GM23338 (cell line): ENCODE measurements at regions not wholly inside any gene's neighbourhood (a gene's known extent, or its start where the extent isn't known, plus 50 kb on each side); places are given as distances from the start of the nearest gene placed in this dataset.
A peak's percentile ranks its signal among the peaks of the same experiment; 100 is the strongest.
"Not testable (repeated sequence)": the region's sequence is repeated elsewhere in the genome, so short reads cannot be mapped to it uniquely, and the experiment has no call there.

ENCODE experiments used
- ATAC-seq: fragments of 200-7000 bp; cut with Tn5 transposase; 3 replicates; pipeline ENCODE4 v1.9.1; 2020
- DNase-seq: peaks from one replicate; pipeline ENCODE4 v3.0.0-alpha.2; 2015; ENCODE audit warnings: low spot score
- H2AFZ ChIP-seq: fragments of 200-600 bp; sonication (generic); 2 replicates; pipeline ENCODE4 v1.8.0; 2016; ENCODE audit warnings: antibody characterized with exemption, mild to moderate bottlenecking, moderate library complexity
- H3F3A ChIP-seq: fragments of 200-600 bp; sonication (generic); replicated peaks from 2 replicates; pipeline ENCODE4 v1.8.0; 2017; ENCODE audit warnings: antibody characterized with exemption, mixed run types, low read depth
- H3K27ac ChIP-seq: fragments of 200-600 bp; sonication (generic); 2 replicates; pipeline ENCODE4 v1.6.1; 2016; ENCODE audit warnings: low read depth
- H3K27me3 ChIP-seq: fragments of 200-600 bp; sonication (generic); 2 replicates; pipeline ENCODE4 v1.8.0; 2016; ENCODE audit warnings: mild to moderate bottlenecking, mixed run types, moderate library complexity; ENCODE audit not compliant: insufficient read depth
- H3K36me3 ChIP-seq: fragments of 200-600 bp; sonication (generic); 2 replicates; pipeline ENCODE4 v1.8.0; 2016; ENCODE audit warnings: mild to moderate bottlenecking; ENCODE audit not compliant: insufficient read depth
- H3K4me1 ChIP-seq: fragments of 200-600 bp; sonication (generic); 2 replicates; pipeline ENCODE4 v1.8.0; 2016; ENCODE audit warnings: mild to moderate bottlenecking, moderate library complexity; ENCODE audit not compliant: insufficient read depth
- H3K4me2 ChIP-seq: fragments of 200-600 bp; sonication (generic); 2 replicates; pipeline ENCODE4 v1.7.1; 2017; ENCODE audit warnings: mixed run types
- H3K4me3 ChIP-seq: fragments of 200-600 bp; sonication (generic); 2 replicates; pipeline ENCODE4 v1.6.1; 2016; ENCODE audit warnings: mixed run types
- H3K79me2 ChIP-seq: fragments of 200-600 bp; sonication (generic); replicated peaks from 2 replicates; pipeline ENCODE4 v1.8.0; 2017; ENCODE audit warnings: mild to moderate bottlenecking; ENCODE audit not compliant: insufficient read depth
- H3K9me2 ChIP-seq: fragments of 200-600 bp; sonication (generic); 2 replicates; pipeline ENCODE4 v1.8.0; 2017; ENCODE audit not compliant: insufficient read depth
- H4K20me1 ChIP-seq: fragments of 200-600 bp; sonication (generic); replicated peaks from 2 replicates; pipeline ENCODE4 v1.8.0; 2017; ENCODE audit warnings: mild to moderate bottlenecking; ENCODE audit not compliant: insufficient read depth
- H3K27ac Mint-ChIP-seq: 2 replicates; pipeline ENCODE4 v1.8.0; 2020; ENCODE audit warnings: inconsistent platforms, mild to moderate bottlenecking, moderate library complexity, mixed read lengths
- H3K27me3 Mint-ChIP-seq: 3 replicates; pipeline ENCODE4 v1.8.0; 2022; ENCODE audit warnings: low read depth, mild to moderate bottlenecking, moderate library complexity, mixed read lengths, inconsistent platforms; ENCODE audit not compliant: insufficient read depth, poor library complexity
- H3K36me3 Mint-ChIP-seq: 3 replicates; pipeline ENCODE4 v1.8.0; 2021; ENCODE audit warnings: low read depth, mild to moderate bottlenecking, inconsistent platforms, moderate library complexity, mixed read lengths
- H3K4me1 Mint-ChIP-seq: 3 replicates; pipeline ENCODE4 v1.8.0; 2020; ENCODE audit warnings: mild to moderate bottlenecking, inconsistent platforms, mixed read lengths
- H3K4me3 Mint-ChIP-seq: 3 replicates; pipeline ENCODE4 v1.8.0; 2021; ENCODE audit warnings: moderate library complexity, mild to moderate bottlenecking, inconsistent platforms, mixed read lengths
- H3K9me3 Mint-ChIP-seq: 3 replicates; pipeline ENCODE4 v1.8.0; 2020; ENCODE audit warnings: moderate library complexity, mild to moderate bottlenecking, inconsistent platforms, mixed read lengths
- CREB1 ChIP-seq: fragments of 250-450 bp; sonication (Bioruptor Pico); IDR thresholded peaks from 2 replicates; pipeline ENCODE4 v1.5.0; 2020; ENCODE audit warnings: low read depth, mild to moderate bottlenecking, moderate library complexity
- EZH2 ChIP-seq: fragments of 200-600 bp; sonication (generic); IDR thresholded peaks from one replicate; pipeline ENCODE4 v1.8.0; 2017; ENCODE audit warnings: antibody characterized with exemption, mild to moderate bottlenecking, low read depth; ENCODE audit not compliant: unreplicated experiment
- EZH2phosphoT487 ChIP-seq: fragments of 200-600 bp; sonication (generic); IDR thresholded peaks from one replicate; pipeline ENCODE4 v1.8.1; 2018; ENCODE audit warnings: antibody characterized with exemption; ENCODE audit not compliant: unreplicated experiment
- NANOG ChIP-seq: IDR thresholded peaks from 2 replicates; pipeline ENCODE4 v1.6.1; 2016; ENCODE audit warnings: antibody characterized with exemption, borderline replicate concordance
- POLR2AphosphoS5 ChIP-seq: IDR thresholded peaks from 2 replicates; pipeline ENCODE4 v1.6.1; 2016; ENCODE audit warnings: antibody characterized with exemption, low read depth
- TF ChIP-seq, protein P1 (sequence below): IDR thresholded peaks from one replicate; pipeline ENCODE4 v1.6.1; 2018; ENCODE audit warnings: antibody characterized with exemption; ENCODE audit not compliant: unreplicated experiment

DNA sequence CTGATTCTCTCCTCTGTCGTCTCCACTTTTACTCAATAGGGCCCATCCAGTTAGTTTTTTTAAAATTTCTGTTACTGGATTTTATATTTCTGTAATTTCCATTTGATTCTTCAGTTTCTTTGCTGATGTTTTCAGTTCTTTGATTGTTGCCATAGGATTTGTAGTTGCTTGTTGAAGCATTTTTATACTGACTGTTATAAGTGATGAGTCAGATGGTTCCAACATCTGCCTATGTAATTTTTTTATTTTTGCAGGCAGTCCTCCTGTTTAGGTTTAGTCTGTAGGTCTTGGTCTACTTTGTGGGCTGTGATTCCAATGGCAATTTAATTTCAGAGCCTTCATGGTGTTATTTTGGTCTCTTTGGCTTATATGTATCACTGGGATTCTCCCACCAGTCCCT, 56.4 kb downstream of the VPREB1 start:
- H3K4me1 Mint-ChIP-seq = peaks cover 15% of the 10 kb centered on the region; the same call in 2 of the 3 replicates
- Histone ChIP-seq H4K20me1 (peaks cover 10% of the 10 kb centered on the region), H3K27me3 (peaks cover 57% of the 10 kb centered on the region), H3K79me2 (peaks cover 49% of the 10 kb centered on the region)
- not testable (repeated sequence) for H3F3A ChIP-seq, H3K4me3 ChIP-seq, H3K27ac ChIP-seq, H3K9me2 ChIP-seq, ATAC-seq, H3K36me3 ChIP-seq, H3K4me3 Mint-ChIP-seq, H3K9me3 Mint-ChIP-seq, DNase-seq, H3K4me2 ChIP-seq, H3K27ac Mint-ChIP-seq, H2AFZ ChIP-seq, H3K4me1 ChIP-seq
- peaks cover 26% of the 10 kb centered on the region for H3K27me3 Mint-ChIP-seq
- peaks cover 18% of the 10 kb centered on the region for H3K36me3 Mint-ChIP-seq

GRCh38 chr22:22316589-22316988, 72.0 kb downstream of the VPREB1 start:
- peak; percentile 77 for DNase-seq
- TF ChIP-seq POLR2AphosphoS5 = no peak
- TF ChIP-seq CREB1 (CRISPR knock-in tag) = no peak
- H3K36me3 ChIP-seq = peaks cover 17% of the 10 kb centered on the region
- H3K9me2 ChIP-seq = peaks cover 3% of the 10 kb centered on the region
- Mint-ChIP-seq H3K4me1 (peaks cover 18% of the 10 kb centered on the region; the same call in 2 of the 3 replicates), H3K4me3 (no peak overlapping the region), H3K27me3 (peaks cover 60% of the 10 kb centered on the region), H3K36me3 (peaks cover 49% of the 10 kb centered on the region), H3K27ac (no peak overlapping the region), H3K9me3 (0 out of 3 replicates have a peak, but pooled peaks cover 4% of the 10 kb centered on the region)
- ATAC-seq = peak; percentile 99
- peaks cover 74% of the 10 kb centered on the region for H3K27me3 ChIP-seq
- no peaks in the 10 kb centered on the region for H3F3A ChIP-seq
- H3K79me2 ChIP-seq = no peaks in the 10 kb centered on the region
- H3K4me1 ChIP-seq = peaks cover 13% of the 10 kb centered on the region
- peak overlapping the region; percentile 33 for H3K4me2 ChIP-seq
- H3K27ac ChIP-seq = peak overlapping the region; percentile 33; the same call in 1 of the 2 replicates
- peaks cover 10% of the 10 kb centered on the region; the same call in 1 of the 2 replicates for H4K20me1 ChIP-seq
- no peak overlapping the region for H3K4me3 ChIP-seq
- no peak overlapping the region for H2AFZ ChIP-seq

- Histone ChIP-seq H3K9me2 (peaks cover 3% of the 10 kb centered on the region), H4K20me1 (peaks cover 7% of the 10 kb centered on the region; the same call in 1 of the 2 replicates), H3K79me2 (no peaks in the 10 kb centered on the region), H3K4me3 (no peak overlapping the region), H3K27me3 (peaks cover 86% of the 10 kb centered on the region), H3K4me2 (no peak overlapping the region), H2AFZ (no peak overlapping the region), H3F3A (no peaks in the 10 kb centered on the region), H3K4me1 (peaks cover 13% of the 10 kb centered on the region), H3K36me3 (peaks cover 17% of the 10 kb centered on the region), H3K27ac (no peak overlapping the region)
- Mint-ChIP-seq H3K36me3 (peaks cover 46% of the 10 kb centered on the region), H3K9me3 (0 out of 3 replicates have a peak, but pooled peaks cover 4% of the 10 kb centered on the region), H3K4me3 (no peak overlapping the region), H3K27ac (no peak overlapping the region), H3K27me3 (peaks cover 71% of the 10 kb centered on the region), H3K4me1 (peaks cover 18% of the 10 kb centered on the region; the same call in 2 of the 3 replicates)
- no peak for ATAC-seq
- no peak for DNase-seq
- TF ChIP-seq EZH2 (no peak), CREB1 (CRISPR knock-in tag) (no peak), EZH2phosphoT487 (no peak), NANOG (no peak)
- TF ChIP-seq, protein P1, sequence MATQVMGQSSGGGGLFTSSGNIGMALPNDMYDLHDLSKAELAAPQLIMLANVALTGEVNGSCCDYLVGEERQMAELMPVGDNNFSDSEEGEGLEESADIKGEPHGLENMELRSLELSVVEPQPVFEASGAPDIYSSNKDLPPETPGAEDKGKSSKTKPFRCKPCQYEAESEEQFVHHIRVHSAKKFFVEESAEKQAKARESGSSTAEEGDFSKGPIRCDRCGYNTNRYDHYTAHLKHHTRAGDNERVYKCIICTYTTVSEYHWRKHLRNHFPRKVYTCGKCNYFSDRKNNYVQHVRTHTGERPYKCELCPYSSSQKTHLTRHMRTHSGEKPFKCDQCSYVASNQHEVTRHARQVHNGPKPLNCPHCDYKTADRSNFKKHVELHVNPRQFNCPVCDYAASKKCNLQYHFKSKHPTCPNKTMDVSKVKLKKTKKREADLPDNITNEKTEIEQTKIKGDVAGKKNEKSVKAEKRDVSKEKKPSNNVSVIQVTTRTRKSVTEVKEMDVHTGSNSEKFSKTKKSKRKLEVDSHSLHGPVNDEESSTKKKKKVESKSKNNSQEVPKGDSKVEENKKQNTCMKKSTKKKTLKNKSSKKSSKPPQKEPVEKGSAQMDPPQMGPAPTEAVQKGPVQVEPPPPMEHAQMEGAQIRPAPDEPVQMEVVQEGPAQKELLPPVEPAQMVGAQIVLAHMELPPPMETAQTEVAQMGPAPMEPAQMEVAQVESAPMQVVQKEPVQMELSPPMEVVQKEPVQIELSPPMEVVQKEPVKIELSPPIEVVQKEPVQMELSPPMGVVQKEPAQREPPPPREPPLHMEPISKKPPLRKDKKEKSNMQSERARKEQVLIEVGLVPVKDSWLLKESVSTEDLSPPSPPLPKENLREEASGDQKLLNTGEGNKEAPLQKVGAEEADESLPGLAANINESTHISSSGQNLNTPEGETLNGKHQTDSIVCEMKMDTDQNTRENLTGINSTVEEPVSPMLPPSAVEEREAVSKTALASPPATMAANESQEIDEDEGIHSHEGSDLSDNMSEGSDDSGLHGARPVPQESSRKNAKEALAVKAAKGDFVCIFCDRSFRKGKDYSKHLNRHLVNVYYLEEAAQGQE = no peak
Measured at GRCh38 chr22:22318723-22319465, 74.3 kb downstream of the VPREB1 start.
